Tibial nerve (tissue), 4 donors: ENCODE measurements at regions not wholly inside any gene's neighbourhood (a gene's known extent, or its start where the extent isn't known, plus 50 kb on each side); places are given as distances from the start of the nearest gene placed in this dataset.

ENCODE experiments used
- CTCF ChIP-seq, 5 experiments: fragments of 200-600 bp in 3 of 5; fragments of 450-650 bp in 2 of 5; sonication (generic) in 3 of 5; IDR thresholded peaks; one replicate each; pipeline ENCODE4 v1.5.1; 2016 to 2019; ENCODE audit warnings: antibody characterized with exemption in 5 of 5, mild to moderate bottlenecking in 3 of 5, moderate library complexity in 2 of 5
- EP300 ChIP-seq, 2 donors: sonication (generic); formaldehyde crosslinking; IDR thresholded peaks; one replicate each; pipeline ENCODE4 v1.6.1; 2017; ENCODE audit warnings: antibody characterized with exemption in 2 of 2, mild to moderate bottlenecking in 1 of 2

GRCh38 chr4:126755506-126755905 is 877.3 kb upstream of the INTU start:
- TF ChIP-seq CTCF (IDR thresholded peaks at IDR 0.05), result no peak
- no peak for TF ChIP-seq EP300 (IDR thresholded peaks at IDR 0.05)
